ENCODE measurements at regions not wholly inside any gene's neighbourhood (a gene's known extent, or its start where the extent isn't known, plus 50 kb on each side); places are given as distances from the start of the nearest gene placed in this dataset.
"Not testable (repeated sequence)": the region's sequence is repeated elsewhere in the genome, so short reads cannot be mapped to it uniquely, and the experiment has no call there.

- H3K4me3 ChIP-seq (replicated peaks; ENCODE audit: low read depth, low read length), result no peak overlapping the region
- DNase-seq (ENCODE audit: low read depth), result no peak
Observed at GRCh38 chr7:137122145-137122544, 221.4 kb downstream of the PTN start.

GRCh38 chr7:137120690-137121089, 222.8 kb downstream of the PTN start:
- no peak overlapping the region for H3K4me3 ChIP-seq (replicated peaks; ENCODE audit: low read depth, low read length)
- TF ChIP-seq CTCF (IDR thresholded peaks at IDR 0.05; ENCODE audit: low read length, missing control alignments), result no peak
- no peak for DNase-seq (ENCODE audit: low read depth)

More at GRCh38 chr7:137122145-137122544, 221.4 kb downstream of the PTN start:
- no peak for TF ChIP-seq CTCF (IDR thresholded peaks at IDR 0.05; ENCODE audit: low read length, missing control alignments)

GRCh38 chr7:137110535-137110934, 233.0 kb downstream of the PTN start:
- no peak for TF ChIP-seq CTCF (IDR thresholded peaks at IDR 0.05; ENCODE audit: low read length, missing control alignments)
- H3K4me3 ChIP-seq (replicated peaks; ENCODE audit: low read depth, low read length), result no peak overlapping the region
- DNase-seq (ENCODE audit: low read depth), result peak; percentile 61

GRCh38 chr7:137110091-137110509, 233.4 kb downstream of the PTN start:
- peak; percentile 28 for DNase-seq (ENCODE audit: low read depth)
- TF ChIP-seq CTCF (IDR thresholded peaks at IDR 0.05; ENCODE audit: low read length, missing control alignments), result no peak
- H3K4me3 ChIP-seq (replicated peaks; ENCODE audit: low read depth, low read length), result no peak overlapping the region

GRCh38 chr7:137107802-137108201, 235.7 kb downstream of the PTN start:
- DNase-seq (ENCODE audit: low read depth); H3K4me3 ChIP-seq (replicated peaks; ENCODE audit: low read depth, low read length): not testable (repeated sequence)

- not testable (repeated sequence) for H3K4me3 ChIP-seq (replicated peaks; ENCODE audit: low read depth, low read length); DNase-seq (ENCODE audit: low read depth)
Observed at GRCh38 chr7:137103526-137103925, 235.1 kb downstream of the CHRM2 start.

GRCh38 chr7:137097111-137097510, 228.7 kb downstream of the CHRM2 start:
- TF ChIP-seq CTCF (IDR thresholded peaks at IDR 0.05; ENCODE audit: low read length, missing control alignments), result no peak
- DNase-seq (ENCODE audit: low read depth), result peak; percentile 52
- no peak overlapping the region for H3K4me3 ChIP-seq (replicated peaks; ENCODE audit: low read depth, low read length)

- no peak overlapping the region for H3K4me3 ChIP-seq (replicated peaks; ENCODE audit: low read depth, low read length)
- TF ChIP-seq CTCF (IDR thresholded peaks at IDR 0.05; ENCODE audit: low read length, missing control alignments), result no peak
- DNase-seq (ENCODE audit: low read depth), result peak; percentile 14
Observed at GRCh38 chr7:137096607-137097006, 228.2 kb downstream of the CHRM2 start.

All from fibroblast of pulmonary artery (primary cell).